Activated T-cell treated with anti-CD3 and anti-CD28 coated beads, Interleukin-2, amount 50 U/mL, for 72 hours (primary cell): ENCODE measurements at regions not wholly inside any gene's neighbourhood (a gene's known extent, or its start where the extent isn't known, plus 50 kb on each side); places are given as distances from the start of the nearest gene placed in this dataset.

ENCODE experiments used
- ATAC-seq, 2 donors: fragments of 150-1000 bp; cut with Tn5 transposase; replicated peaks in 1 of 2; 2 replicates each; pipeline ENCODE4 v1.10.0; 2021; ENCODE audit warnings: moderate library complexity in 2 of 2, mild to moderate bottlenecking in 1 of 2
- DNase-seq, 2 donors: peaks; one replicate each; pipeline ENCODE4 v3.0.0; 2021 to 2022; ENCODE audit warnings: mixed read lengths in 1 of 2
- H3K27ac Mint-ChIP-seq: one replicate; pipeline ENCODE4 v1.8.0; 2022; ENCODE audit warnings: mild to moderate bottlenecking, moderate library complexity, mixed read lengths
- H3K27me3 Mint-ChIP-seq: one replicate; pipeline ENCODE4 v1.8.0; 2022; ENCODE audit warnings: low read depth, mixed read lengths
- H3K36me3 Mint-ChIP-seq, 2 donors: one replicate each; pipeline ENCODE4 v1.8.0; 2022; ENCODE audit warnings: mixed read lengths in 2 of 2, mild to moderate bottlenecking in 1 of 2; ENCODE audit not compliant: insufficient read depth in 2 of 2
- H3K4me1 Mint-ChIP-seq: one replicate; pipeline ENCODE4 v1.8.0; 2022; ENCODE audit warnings: low read depth, mixed read lengths
- H3K4me3 Mint-ChIP-seq, 2 donors: one replicate each; pipeline ENCODE4 v1.8.0; 2022; ENCODE audit warnings: mild to moderate bottlenecking in 2 of 2, mixed read lengths in 2 of 2, moderate library complexity in 2 of 2
- H3K9me3 Mint-ChIP-seq, 2 donors: one replicate each; pipeline ENCODE4 v1.8.0; 2022; ENCODE audit warnings: mixed read lengths in 2 of 2

GRCh38 chr4:53783208-53783859 is 192.0 kb upstream of the LNX1 start:
- H3K27ac Mint-ChIP-seq: no peak overlapping the region
- peaks cover 15% of the 10 kb centered on the region for H3K27me3 Mint-ChIP-seq
- no peak overlapping the region for H3K4me3 Mint-ChIP-seq
- no peaks in the 10 kb centered on the region for H3K36me3 Mint-ChIP-seq
- DNase-seq: no peak
- no peak for ATAC-seq
- H3K9me3 Mint-ChIP-seq: peaks cover 0 to 5% of the 10 kb centered on the region in 2 donors
- H3K4me1 Mint-ChIP-seq: no peaks in the 10 kb centered on the region

- H3K4me3 Mint-ChIP-seq: no peak overlapping the region
- ATAC-seq (no peak), DNase-seq (no peak)
- H3K36me3 Mint-ChIP-seq: no peaks in the 10 kb centered on the region
- H3K9me3 Mint-ChIP-seq: peaks cover 0 to 5% of the 10 kb centered on the region in 2 donors
- H3K27me3 Mint-ChIP-seq: peaks cover 15% of the 10 kb centered on the region
- H3K4me1 Mint-ChIP-seq: no peaks in the 10 kb centered on the region
- no peak overlapping the region for H3K27ac Mint-ChIP-seq
These were observed 191.2 kb upstream of the LNX1 start for GRCh38 chr4:53782458-53782845.

- Mint-ChIP-seq H3K4me3 (no peak overlapping the region), H3K27ac (no peak overlapping the region), H3K36me3 (no peaks in the 10 kb centered on the region), H3K9me3 (peaks cover 0 to 5% of the 10 kb centered on the region in 2 donors), H3K27me3 (peaks cover 15% of the 10 kb centered on the region), H3K4me1 (no peaks in the 10 kb centered on the region)
- ATAC-seq (no peak), DNase-seq (no peak)
These were observed 190.6 kb upstream of the LNX1 start for GRCh38 chr4:53781629-53782457.

- H3K27ac Mint-ChIP-seq: no peak overlapping the region
- no peaks in the 10 kb centered on the region for H3K4me1 Mint-ChIP-seq
These were observed 189.6 kb upstream of the LNX1 start for GRCh38 chr4:53780736-53781400.

GRCh38 chr4:53779025-53779424 is 187.7 kb upstream of the LNX1 start:
- Mint-ChIP-seq H3K36me3 (no peaks in the 10 kb centered on the region), H3K27ac (no peak overlapping the region)
- DNase-seq: no peak

More at GRCh38 chr4:53780736-53781400, 189.6 kb upstream of the LNX1 start:
- Mint-ChIP-seq H3K9me3 (peaks cover 0 to 5% of the 10 kb centered on the region in 2 donors), H3K36me3 (no peaks in the 10 kb centered on the region), H3K27me3 (peaks cover 15% of the 10 kb centered on the region), H3K4me3 (no peak overlapping the region)
- DNase-seq (no peak), ATAC-seq (no peak)

GRCh38 chr4:53778155-53778554 is 186.9 kb upstream of the LNX1 start:
- no peak overlapping the region for H3K4me3 Mint-ChIP-seq
- DNase-seq: no peak

More at GRCh38 chr4:53779025-53779424, 187.7 kb upstream of the LNX1 start:
- no peak for ATAC-seq
- Mint-ChIP-seq H3K27me3 (peaks cover 7% of the 10 kb centered on the region), H3K4me1 (no peaks in the 10 kb centered on the region), H3K4me3 (no peak overlapping the region), H3K9me3 (peaks cover 0 to 4% of the 10 kb centered on the region in 2 donors)

GRCh38 chr4:53777244-53777984 is 186.1 kb upstream of the LNX1 start:
- H3K4me1 Mint-ChIP-seq: no peaks in the 10 kb centered on the region
- H3K4me3 Mint-ChIP-seq: no peak overlapping the region
- DNase-seq (no peak), ATAC-seq (no peak)
- H3K36me3 Mint-ChIP-seq: no peaks in the 10 kb centered on the region
- peaks cover 0 to under 1% of the 10 kb centered on the region in 2 donors for H3K9me3 Mint-ChIP-seq
- no peak overlapping the region for H3K27ac Mint-ChIP-seq
- peaks cover 1% of the 10 kb centered on the region for H3K27me3 Mint-ChIP-seq

More at GRCh38 chr4:53778155-53778554, 186.9 kb upstream of the LNX1 start:
- Mint-ChIP-seq H3K9me3 (peaks cover 0 to 4% of the 10 kb centered on the region in 2 donors), H3K36me3 (no peaks in the 10 kb centered on the region), H3K4me1 (no peaks in the 10 kb centered on the region), H3K27ac (no peak overlapping the region), H3K27me3 (peaks cover 7% of the 10 kb centered on the region)
- ATAC-seq: no peak

- Mint-ChIP-seq H3K4me3 (no peak overlapping the region), H3K9me3 (no peaks in the 10 kb centered on the region), H3K27me3 (no peaks in the 10 kb centered on the region), H3K36me3 (no peaks in the 10 kb centered on the region), H3K27ac (no peak overlapping the region), H3K4me1 (no peaks in the 10 kb centered on the region)
- ATAC-seq (no peak), DNase-seq (no peak)
These were observed 184.9 kb upstream of the LNX1 start for GRCh38 chr4:53776141-53776540.

GRCh38 chr4:53775381-53775780 is 184.1 kb upstream of the LNX1 start:
- Mint-ChIP-seq H3K9me3 (no peaks in the 10 kb centered on the region), H3K27ac (no peak overlapping the region), H3K36me3 (no peaks in the 10 kb centered on the region), H3K4me1 (no peaks in the 10 kb centered on the region), H3K4me3 (no peak overlapping the region), H3K27me3 (no peaks in the 10 kb centered on the region)
- ATAC-seq: no peak
- DNase-seq: no peak

GRCh38 chr4:53771326-53771725 is 180.0 kb upstream of the LNX1 start:
- no peak for DNase-seq
- peaks cover 0 to 1% of the 10 kb centered on the region in 2 donors for H3K9me3 Mint-ChIP-seq
- H3K27me3 Mint-ChIP-seq: peaks cover 14% of the 10 kb centered on the region
- no peaks in the 10 kb centered on the region for H3K4me1 Mint-ChIP-seq
- H3K27ac Mint-ChIP-seq: no peak overlapping the region
- H3K4me3 Mint-ChIP-seq: no peak overlapping the region
- no peak for ATAC-seq
- no peaks in the 10 kb centered on the region for H3K36me3 Mint-ChIP-seq

GRCh38 chr4:53767482-53767881 is 176.2 kb upstream of the LNX1 start:
- H3K36me3 Mint-ChIP-seq: no peaks in the 10 kb centered on the region
- no peaks in the 10 kb centered on the region for H3K4me1 Mint-ChIP-seq
- DNase-seq: no peak
- no peak for ATAC-seq
- H3K4me3 Mint-ChIP-seq: no peak overlapping the region
- peaks cover 0 to 1% of the 10 kb centered on the region in 2 donors for H3K9me3 Mint-ChIP-seq
- H3K27ac Mint-ChIP-seq: no peak overlapping the region
- peaks cover 14% of the 10 kb centered on the region for H3K27me3 Mint-ChIP-seq

GRCh38 chr4:53764761-53765490 is 173.6 kb upstream of the LNX1 start:
- no peak for ATAC-seq
- Mint-ChIP-seq H3K27me3 (peaks cover 14% of the 10 kb centered on the region), H3K4me3 (no peak overlapping the region), H3K9me3 (peaks cover 6 to 7% of the 10 kb centered on the region in 2 donors), H3K27ac (no peak overlapping the region), H3K36me3 (no peaks in the 10 kb centered on the region), H3K4me1 (no peaks in the 10 kb centered on the region)
- no peak for DNase-seq
